Endothelial cell of umbilical vein (primary cell): ENCODE measurements at regions not wholly inside any gene's neighbourhood (a gene's known extent, or its start where the extent isn't known, plus 50 kb on each side); places are given as distances from the start of the nearest gene placed in this dataset.
"Not testable (repeated sequence)": the region's sequence is repeated elsewhere in the genome, so short reads cannot be mapped to it uniquely, and the experiment has no call there.

Source experiments
- BruUV-seq: library from RNA; stranded (reverse); fragments of 400-500 nt; replicated peaks from 2 replicates; lab custom pipeline; 2021; lab: Mats Ljungman, UMichigan
- CTCF ChIA-PET: fragments of 300-600, 350-600 bp; sonication (Branson Sonifier 250); formaldehyde crosslinking; loops from one replicate; lab custom pipeline; 2021; ENCODE audit warnings: antibody characterized with exemption, inconsistent platforms; lab: Charles Lee
- POLR2A ChIA-PET: fragments of 300-600, 350-600 bp; sonication (Branson Sonifier 250); formaldehyde crosslinking; loops from one replicate; lab custom pipeline; 2021; ENCODE audit warnings: antibody characterized with exemption, inconsistent platforms; lab: Charles Lee
- DNase-seq: peaks from one replicate; pipeline ENCODE4 v3.0.0-alpha.2; 2011; ENCODE audit warnings: low read depth, low spot score
- FAIRE-seq: peaks from 2 replicates; lab custom pipeline; 2011; peaks lifted over from hg19 to GRCh38; lab: Jason Lieb, UNC
- H2AFZ ChIP-seq: 2 replicates; pipeline ENCODE4 v1.6.0; 2012; ENCODE audit warnings: low read depth, low read length, control low read depth, inconsistent platforms
- H3K27ac ChIP-seq: 2 replicates; pipeline ENCODE4 v1.5.1; 2011; ENCODE audit warnings: low read depth, mild to moderate bottlenecking, control low read depth, low read length, moderate library complexity; ENCODE audit not compliant: insufficient read depth
- H3K27me3 ChIP-seq, 2 experiments: 2 replicates each; pipeline versions ENCODE4 v1.6.0 to v1.6.1; 2011; ENCODE audit warnings: low read length in 2 of 2, mixed read lengths in 1 of 2; ENCODE audit not compliant: control insufficient read depth in 2 of 2, insufficient read depth in 2 of 2
- H3K36me3 ChIP-seq, 2 experiments: 2 replicates in 1 of 2; 3 replicates in 1 of 2; pipeline ENCODE4 v1.5.1; 2011; ENCODE audit warnings: low read length in 2 of 2, mild to moderate bottlenecking in 1 of 2, moderate library complexity in 1 of 2; ENCODE audit not compliant: control insufficient read depth in 2 of 2, insufficient read depth in 2 of 2; ENCODE audit errors: extremely low read depth in 1 of 2
- H3K4me1 ChIP-seq: 3 replicates; pipeline ENCODE4 v1.5.1; 2011; ENCODE audit warnings: mild to moderate bottlenecking, low read length; ENCODE audit not compliant: control insufficient read depth, insufficient read depth; ENCODE audit errors: extremely low read depth
- H3K4me2 ChIP-seq: 2 replicates; pipeline ENCODE4 v1.6.1; 2011; ENCODE audit warnings: low read length, control low read depth, mixed read lengths; ENCODE audit not compliant: insufficient read depth
- H3K4me3 ChIP-seq, 3 experiments: fragments of 200-600 bp in 1 of 3; sonication (generic), shearing (Covaris generic) in 1 of 3; replicated peaks in 1 of 3; 2 replicates each; pipeline ENCODE4 v1.5.1; 2011 to 2016; ENCODE audit warnings: control low read depth in 3 of 3, low read length in 3 of 3, mild to moderate bottlenecking in 2 of 3, inconsistent platforms in 1 of 3, low read depth in 1 of 3, moderate library complexity in 1 of 3; ENCODE audit not compliant: insufficient read depth in 1 of 3
- H3K79me2 ChIP-seq: 2 replicates; pipeline ENCODE4 v1.6.0; 2012; ENCODE audit warnings: low read length, inconsistent platforms; ENCODE audit not compliant: control insufficient read depth, insufficient read depth
- H3K9ac ChIP-seq: replicated peaks from 2 replicates; pipeline ENCODE3; 2011; ENCODE audit warnings: low read length, control low read depth; ENCODE audit not compliant: insufficient read depth; ENCODE audit errors: extremely low read depth
- H3K9me1 ChIP-seq: replicated peaks from 3 replicates; pipeline ENCODE4 v1.6.0; 2011; ENCODE audit warnings: mild to moderate bottlenecking, low read length; ENCODE audit not compliant: control insufficient read depth, insufficient read depth; ENCODE audit errors: extremely low read depth
- H3K9me3 ChIP-seq: replicated peaks from 2 replicates; pipeline ENCODE4 v1.5.1; 2012; ENCODE audit warnings: low read length, inconsistent platforms; ENCODE audit not compliant: control insufficient read depth, insufficient read depth
- H4K20me1 ChIP-seq: replicated peaks from 2 replicates; pipeline ENCODE3; 2011; ENCODE audit warnings: mild to moderate bottlenecking, low read length; ENCODE audit not compliant: control insufficient read depth, insufficient read depth; ENCODE audit errors: extremely low read depth
- CTCF ChIP-seq, 2 donors: IDR thresholded peaks; 1 replicate in 1 of 2; 2 replicates in 1 of 2; pipeline ENCODE4 v1.5.1; 2011; ENCODE audit warnings: low read length in 2 of 2, mild to moderate bottlenecking in 2 of 2, moderate library complexity in 2 of 2, control low read depth in 1 of 2, inconsistent platforms in 1 of 2, low read depth in 1 of 2; ENCODE audit not compliant: insufficient read depth in 1 of 2; ENCODE audit errors: extremely low read depth in 1 of 2
- EZH2 ChIP-seq: IDR thresholded peaks from 2 replicates; pipeline ENCODE4 v1.6.1; 2012; ENCODE audit warnings: borderline replicate concordance, low read depth, mild to moderate bottlenecking, moderate library complexity, low read length, inconsistent platforms; ENCODE audit not compliant: severe bottlenecking
- FOS ChIP-seq: IDR thresholded peaks from 2 replicates; pipeline ENCODE4 v1.6.1; 2011; ENCODE audit warnings: mild to moderate bottlenecking, low read length, moderate library complexity, borderline replicate concordance; ENCODE audit not compliant: insufficient read depth
- GATA2 ChIP-seq: IDR thresholded peaks from 2 replicates; pipeline ENCODE4 v1.7.0; 2011; ENCODE audit warnings: low read depth, mild to moderate bottlenecking, moderate library complexity, mixed read lengths, low read length; ENCODE audit not compliant: insufficient read length, insufficient read depth
- JUN ChIP-seq: IDR thresholded peaks from 2 replicates; pipeline ENCODE4 v1.6.1; 2011; ENCODE audit warnings: borderline replicate concordance, low read depth; ENCODE audit not compliant: insufficient read length, insufficient read depth
- MAX ChIP-seq: IDR thresholded peaks from 2 replicates; pipeline ENCODE4 v1.6.1; 2011; ENCODE audit not compliant: insufficient read depth, insufficient read length
- MYC ChIP-seq: IDR thresholded peaks from one replicate; pipeline ENCODE4 v1.6.1; 2011; ENCODE audit warnings: mild to moderate bottlenecking, low read depth, low read length
- POLR2A ChIP-seq: IDR thresholded peaks from 2 replicates; pipeline ENCODE4 v1.6.1; 2012; ENCODE audit warnings: low read depth, mild to moderate bottlenecking, control low read depth, low read length
- POLR2AphosphoS5 ChIP-seq: IDR thresholded peaks from 2 replicates; pipeline ENCODE4 v1.6.1; 2012; ENCODE audit warnings: low read depth, mild to moderate bottlenecking, control low read depth, low read length, moderate library complexity; ENCODE audit not compliant: insufficient read depth
- dilution Hi-C: fragments of 300-500 bp; cut with MboI; formaldehyde crosslinking; loops from one replicate; pipeline ENCODE4 v1.15.0; 2019; ENCODE audit warnings: low sequenced_read_pairs; ENCODE audit not compliant: extremely low pct_ligation_motif_present
- intact Hi-C: fragments of 100-400 bp; cut with micrococcal nuclease; formaldehyde crosslinking; loops from one replicate; pipeline ENCODE4 v1.10.0; 2022

GRCh38 chr3:137191951-137192350 is 234.2 kb downstream of the IL20RB start:
- H3K4me1 ChIP-seq = no peaks in the 10 kb centered on the region
- H3K9me1 ChIP-seq = no peaks in the 10 kb centered on the region
- H3K9me3 ChIP-seq = no peaks in the 10 kb centered on the region
- no peak overlapping the region for H3K4me2 ChIP-seq
- H2AFZ ChIP-seq = no peak overlapping the region
- intact Hi-C loops (no loop called here), dilution Hi-C loops (no loop called here)
- FAIRE-seq (no peak), DNase-seq (no peak)
- no peak overlapping the region for H3K27ac ChIP-seq
- H3K79me2 ChIP-seq = no peaks in the 10 kb centered on the region
- CTCF ChIA-PET = no interaction called here
- no peaks in the 10 kb centered on the region for H3K27me3 ChIP-seq
- H3K4me3 ChIP-seq = no peak overlapping the region
- H4K20me1 ChIP-seq = no peaks in the 10 kb centered on the region
- H3K36me3 ChIP-seq = no peaks in the 10 kb centered on the region
- POLR2A ChIA-PET = no interaction called here
- TF ChIP-seq EZH2 (no peak), GATA2 (no peak), POLR2AphosphoS5 (no peak)
- no peak overlapping the region for H3K9ac ChIP-seq
- no TSS peak for BruUV-seq

- Histone ChIP-seq H3K9me3 (no peaks in the 10 kb centered on the region), H2AFZ (no peak overlapping the region), H3K36me3 (no peaks in the 10 kb centered on the region), H3K4me3 (no peak overlapping the region), H4K20me1 (no peaks in the 10 kb centered on the region), H3K4me1 (no peaks in the 10 kb centered on the region), H3K9ac (no peak overlapping the region), H3K4me2 (no peak overlapping the region), H3K27ac (no peak overlapping the region), H3K79me2 (no peaks in the 10 kb centered on the region), H3K27me3 (no peaks in the 10 kb centered on the region), H3K9me1 (no peaks in the 10 kb centered on the region)
- DNase-seq = no peak
- ChIA-PET POLR2A (no interaction called here), CTCF (no interaction called here)
- dilution Hi-C loops (no loop called here), intact Hi-C loops (no loop called here)
- BruUV-seq = no TSS peak
- FAIRE-seq = no peak
- TF ChIP-seq MYC (no peak), POLR2A (no peak), EZH2 (no peak), CTCF (IDR thresholded peaks at IDR 0.05; ENCODE audit: extremely low read depth in 1 of 2, insufficient read depth in 1 of 2, low read depth in 1 of 2, low read length in 2 of 2) (no peak), FOS (no peak), GATA2 (no peak), JUN (no peak), POLR2AphosphoS5 (no peak), MAX (no peak)
These were observed 236.5 kb downstream of the IL20RB start for GRCh38 chr3:137194301-137194700.

- H2AFZ ChIP-seq, H3K4me1 ChIP-seq, H4K20me1 ChIP-seq, H3K9me3 ChIP-seq, H3K79me2 ChIP-seq, H3K4me2 ChIP-seq, H3K9ac ChIP-seq, CTCF ChIA-PET, H3K27me3 ChIP-seq, H3K36me3 ChIP-seq, FAIRE-seq, H3K4me3 ChIP-seq, H3K9me1 ChIP-seq, POLR2A ChIA-PET, intact Hi-C loops, dilution Hi-C loops, H3K27ac ChIP-seq, DNase-seq, BruUV-seq: not testable (repeated sequence)
These were observed 240.6 kb downstream of the IL20RB start for GRCh38 chr3:137198374-137198773.
